ENCODE measurements at regions not wholly inside any gene's neighbourhood (a gene's known extent, or its start where the extent isn't known, plus 50 kb on each side); places are given as distances from the start of the nearest gene placed in this dataset.

- peak in 2 of 56 donors; percentile 12 to 62 for DNase-seq
These were observed 222.9 kb upstream of the RAB4A start for GRCh38 chr1:229047840-229048620.

GRCh38 chr1:229048896-229049295 is 222.0 kb upstream of the RAB4A start:
- no peak for DNase-seq

GRCh38 chr1:229056046-229056445 is 214.9 kb upstream of the RAB4A start:
- no peak for DNase-seq

GRCh38 chr1:229058111-229058561 is 212.8 kb upstream of the RAB4A start:
- no peak for DNase-seq

GRCh38 chr1:229058729-229059128 is 212.2 kb upstream of the RAB4A start:
- DNase-seq = peak in 3 of 56 donors; percentile 23 to 35 (median 33)

- peak in 1 of 56 donors; percentile 33 for DNase-seq
These were observed 211.0 kb upstream of the RAB4A start for GRCh38 chr1:229059671-229060539.

- DNase-seq = peak in 1 of 56 donors; percentile 51
These were observed 208.8 kb upstream of the RAB4A start for GRCh38 chr1:229062135-229062534.

- no peak for DNase-seq
These were observed 207.6 kb upstream of the RAB4A start for GRCh38 chr1:229063154-229063773.

GRCh38 chr1:229064320-229065168 is 206.4 kb upstream of the RAB4A start:
- DNase-seq = no peak

- DNase-seq = no peak
These were observed 205.3 kb upstream of the RAB4A start for GRCh38 chr1:229065613-229066012.

GRCh38 chr1:229066591-229066990 is 204.3 kb upstream of the RAB4A start:
- DNase-seq = no peak

GRCh38 chr1:229067546-229067945 is 203.4 kb upstream of the RAB4A start:
- no peak for DNase-seq

GRCh38 chr1:229068270-229068987 is 202.5 kb upstream of the RAB4A start:
- peak in 4 of 56 donors; percentile 23 to 40 (median 28) for DNase-seq

- no peak for DNase-seq
These were observed 201.7 kb upstream of the RAB4A start for GRCh38 chr1:229069176-229069575.

GRCh38 chr1:229070168-229070567 is 200.7 kb upstream of the RAB4A start:
- peak in 51 of 56 donors; percentile 27 to 92 (median 64) for DNase-seq

GRCh38 chr1:229073251-229073650 is 197.7 kb upstream of the RAB4A start:
- DNase-seq = no peak

- DNase-seq = no peak
These were observed 195.7 kb upstream of the RAB4A start for GRCh38 chr1:229075217-229075616.

- DNase-seq = no peak
These were observed 195.2 kb upstream of the RAB4A start for GRCh38 chr1:229075716-229076115.

- no peak for DNase-seq
These were observed 194.7 kb upstream of the RAB4A start for GRCh38 chr1:229076195-229076594.

GRCh38 chr1:229079016-229079595 is 191.8 kb upstream of the RAB4A start:
- no peak for DNase-seq
